ENCODE measurements at regions not wholly inside any gene's neighbourhood (a gene's known extent, or its start where the extent isn't known, plus 50 kb on each side); places are given as distances from the start of the nearest gene placed in this dataset.

GRCh38 chr2:143981428-143981827, 538.5 kb downstream of the ZEB2 start:
- DNase-seq (ENCODE audit: low spot score), result no peak
- no peak for TF ChIP-seq CTCF (IDR thresholded peaks at IDR 0.05; ENCODE audit: extremely low read depth, missing control alignments)

- TF ChIP-seq CTCF (IDR thresholded peaks at IDR 0.05; ENCODE audit: extremely low read depth, missing control alignments), result no peak
- no peak for DNase-seq (ENCODE audit: low spot score)
These were observed 542.6 kb downstream of the ZEB2 start for GRCh38 chr2:143977356-143977755.

GRCh38 chr2:143975216-143975615, 544.7 kb downstream of the ZEB2 start:
- no peak for TF ChIP-seq CTCF (IDR thresholded peaks at IDR 0.05; ENCODE audit: extremely low read depth, missing control alignments)
- DNase-seq (ENCODE audit: low spot score), result no peak

- no peak for DNase-seq (ENCODE audit: low spot score)
- no peak for TF ChIP-seq CTCF (IDR thresholded peaks at IDR 0.05; ENCODE audit: extremely low read depth, missing control alignments)
These were observed 545.7 kb downstream of the ZEB2 start for GRCh38 chr2:143974262-143974661.

- TF ChIP-seq CTCF (IDR thresholded peaks at IDR 0.05; ENCODE audit: extremely low read depth, missing control alignments), result no peak
- no peak for DNase-seq (ENCODE audit: low spot score)
These were observed 551.1 kb downstream of the ZEB2 start for GRCh38 chr2:143968860-143969259.

GRCh38 chr2:143968360-143968759, 551.6 kb downstream of the ZEB2 start:
- no peak for DNase-seq (ENCODE audit: low spot score)
- TF ChIP-seq CTCF (IDR thresholded peaks at IDR 0.05; ENCODE audit: extremely low read depth, missing control alignments), result no peak

- no peak for DNase-seq (ENCODE audit: low spot score)
- no peak for TF ChIP-seq CTCF (IDR thresholded peaks at IDR 0.05; ENCODE audit: extremely low read depth, missing control alignments)
These were observed 554.3 kb downstream of the ZEB2 start for GRCh38 chr2:143965493-143966164.

All from GM20000 (cell line).